ENCODE measurements at regions not wholly inside any gene's neighbourhood (a gene's known extent, or its start where the extent isn't known, plus 50 kb on each side); places are given as distances from the start of the nearest gene placed in this dataset.

GRCh38 chr7:8338206-8338605 is 76.2 kb upstream of the ICA1 start:
- TF ChIP-seq, protein P1, sequence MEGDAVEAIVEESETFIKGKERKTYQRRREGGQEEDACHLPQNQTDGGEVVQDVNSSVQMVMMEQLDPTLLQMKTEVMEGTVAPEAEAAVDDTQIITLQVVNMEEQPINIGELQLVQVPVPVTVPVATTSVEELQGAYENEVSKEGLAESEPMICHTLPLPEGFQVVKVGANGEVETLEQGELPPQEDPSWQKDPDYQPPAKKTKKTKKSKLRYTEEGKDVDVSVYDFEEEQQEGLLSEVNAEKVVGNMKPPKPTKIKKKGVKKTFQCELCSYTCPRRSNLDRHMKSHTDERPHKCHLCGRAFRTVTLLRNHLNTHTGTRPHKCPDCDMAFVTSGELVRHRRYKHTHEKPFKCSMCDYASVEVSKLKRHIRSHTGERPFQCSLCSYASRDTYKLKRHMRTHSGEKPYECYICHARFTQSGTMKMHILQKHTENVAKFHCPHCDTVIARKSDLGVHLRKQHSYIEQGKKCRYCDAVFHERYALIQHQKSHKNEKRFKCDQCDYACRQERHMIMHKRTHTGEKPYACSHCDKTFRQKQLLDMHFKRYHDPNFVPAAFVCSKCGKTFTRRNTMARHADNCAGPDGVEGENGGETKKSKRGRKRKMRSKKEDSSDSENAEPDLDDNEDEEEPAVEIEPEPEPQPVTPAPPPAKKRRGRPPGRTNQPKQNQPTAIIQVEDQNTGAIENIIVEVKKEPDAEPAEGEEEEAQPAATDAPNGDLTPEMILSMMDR (IDR thresholded peaks at IDR 0.05; ENCODE audit: insufficient read depth, low read length): no peak
- no peak for TF ChIP-seq GABPA (IDR thresholded peaks at IDR 0.05; ENCODE audit: low read depth)
- TF ChIP-seq, protein P2, sequence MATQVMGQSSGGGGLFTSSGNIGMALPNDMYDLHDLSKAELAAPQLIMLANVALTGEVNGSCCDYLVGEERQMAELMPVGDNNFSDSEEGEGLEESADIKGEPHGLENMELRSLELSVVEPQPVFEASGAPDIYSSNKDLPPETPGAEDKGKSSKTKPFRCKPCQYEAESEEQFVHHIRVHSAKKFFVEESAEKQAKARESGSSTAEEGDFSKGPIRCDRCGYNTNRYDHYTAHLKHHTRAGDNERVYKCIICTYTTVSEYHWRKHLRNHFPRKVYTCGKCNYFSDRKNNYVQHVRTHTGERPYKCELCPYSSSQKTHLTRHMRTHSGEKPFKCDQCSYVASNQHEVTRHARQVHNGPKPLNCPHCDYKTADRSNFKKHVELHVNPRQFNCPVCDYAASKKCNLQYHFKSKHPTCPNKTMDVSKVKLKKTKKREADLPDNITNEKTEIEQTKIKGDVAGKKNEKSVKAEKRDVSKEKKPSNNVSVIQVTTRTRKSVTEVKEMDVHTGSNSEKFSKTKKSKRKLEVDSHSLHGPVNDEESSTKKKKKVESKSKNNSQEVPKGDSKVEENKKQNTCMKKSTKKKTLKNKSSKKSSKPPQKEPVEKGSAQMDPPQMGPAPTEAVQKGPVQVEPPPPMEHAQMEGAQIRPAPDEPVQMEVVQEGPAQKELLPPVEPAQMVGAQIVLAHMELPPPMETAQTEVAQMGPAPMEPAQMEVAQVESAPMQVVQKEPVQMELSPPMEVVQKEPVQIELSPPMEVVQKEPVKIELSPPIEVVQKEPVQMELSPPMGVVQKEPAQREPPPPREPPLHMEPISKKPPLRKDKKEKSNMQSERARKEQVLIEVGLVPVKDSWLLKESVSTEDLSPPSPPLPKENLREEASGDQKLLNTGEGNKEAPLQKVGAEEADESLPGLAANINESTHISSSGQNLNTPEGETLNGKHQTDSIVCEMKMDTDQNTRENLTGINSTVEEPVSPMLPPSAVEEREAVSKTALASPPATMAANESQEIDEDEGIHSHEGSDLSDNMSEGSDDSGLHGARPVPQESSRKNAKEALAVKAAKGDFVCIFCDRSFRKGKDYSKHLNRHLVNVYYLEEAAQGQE (IDR thresholded peaks at IDR 0.05; ENCODE audit: insufficient replicate concordance, low read depth): no peak
- TF ChIP-seq POLR2AphosphoS5 (IDR thresholded peaks at IDR 0.05; ENCODE audit: low read depth): no peak
- no peak for TF ChIP-seq SPI1 (IDR thresholded peaks at IDR 0.05; ENCODE audit: borderline replicate concordance, low read depth)

Measured in HL-60 (cell line).